ENCODE measurements at regions not wholly inside any gene's neighbourhood (a gene's known extent, or its start where the extent isn't known, plus 50 kb on each side); places are given as distances from the start of the nearest gene placed in this dataset.

DNA sequence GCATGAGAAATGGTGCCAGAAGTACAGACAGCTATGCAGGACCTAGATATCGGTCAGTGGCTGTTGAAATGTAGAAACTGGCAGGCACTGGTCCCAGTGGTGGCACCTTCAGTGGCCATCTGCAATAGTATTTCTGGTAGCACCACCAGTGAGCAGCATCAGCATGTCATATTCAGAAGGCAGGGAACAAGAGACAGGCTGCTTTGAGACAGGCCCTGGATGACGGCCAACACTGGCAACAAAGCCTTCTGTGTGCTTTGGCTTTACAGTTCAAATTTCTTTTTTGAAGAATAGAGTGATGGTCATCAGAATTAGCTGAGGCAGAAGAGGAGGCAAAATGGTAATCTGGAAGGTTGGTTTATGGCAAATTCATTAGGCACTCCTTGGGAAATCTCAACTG lies 273.4 kb upstream of the SLC16A7 start (continued):
- TF ChIP-seq, protein P1, sequence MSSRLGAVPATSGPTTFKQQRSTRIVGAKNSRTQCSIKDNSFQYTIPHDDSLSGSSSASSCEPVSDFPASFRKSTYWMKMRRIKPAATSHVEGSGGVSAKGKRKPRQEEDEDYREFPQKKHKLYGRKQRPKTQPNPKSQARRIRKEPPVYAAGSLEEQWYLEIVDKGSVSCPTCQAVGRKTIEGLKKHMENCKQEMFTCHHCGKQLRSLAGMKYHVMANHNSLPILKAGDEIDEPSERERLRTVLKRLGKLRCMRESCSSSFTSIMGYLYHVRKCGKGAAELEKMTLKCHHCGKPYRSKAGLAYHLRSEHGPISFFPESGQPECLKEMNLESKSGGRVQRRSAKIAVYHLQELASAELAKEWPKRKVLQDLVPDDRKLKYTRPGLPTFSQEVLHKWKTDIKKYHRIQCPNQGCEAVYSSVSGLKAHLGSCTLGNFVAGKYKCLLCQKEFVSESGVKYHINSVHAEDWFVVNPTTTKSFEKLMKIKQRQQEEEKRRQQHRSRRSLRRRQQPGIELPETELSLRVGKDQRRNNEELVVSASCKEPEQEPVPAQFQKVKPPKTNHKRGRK (CRISPR knock-in tag; IDR thresholded peaks at IDR 0.05) = no peak
- TF ChIP-seq ZNF550 (CRISPR knock-in tag; IDR thresholded peaks at IDR 0.05; ENCODE audit: borderline replicate concordance) (no peak), TP53 (CRISPR knock-in tag; conservative IDR thresholded peaks at IDR 0.05) (no peak), ZNF256 (CRISPR knock-in tag; conservative IDR thresholded peaks at IDR 0.05) (no peak), ISL2 (CRISPR knock-in tag; IDR thresholded peaks at IDR 0.05) (no peak), RFXANK (CRISPR knock-in tag; IDR thresholded peaks at IDR 0.05) (no peak), SNAI1 (CRISPR knock-in tag; IDR thresholded peaks at IDR 0.05; ENCODE audit: borderline replicate concordance) (no peak), TRIM24 (CRISPR knock-in tag; IDR thresholded peaks at IDR 0.05) (no peak)

DNA sequence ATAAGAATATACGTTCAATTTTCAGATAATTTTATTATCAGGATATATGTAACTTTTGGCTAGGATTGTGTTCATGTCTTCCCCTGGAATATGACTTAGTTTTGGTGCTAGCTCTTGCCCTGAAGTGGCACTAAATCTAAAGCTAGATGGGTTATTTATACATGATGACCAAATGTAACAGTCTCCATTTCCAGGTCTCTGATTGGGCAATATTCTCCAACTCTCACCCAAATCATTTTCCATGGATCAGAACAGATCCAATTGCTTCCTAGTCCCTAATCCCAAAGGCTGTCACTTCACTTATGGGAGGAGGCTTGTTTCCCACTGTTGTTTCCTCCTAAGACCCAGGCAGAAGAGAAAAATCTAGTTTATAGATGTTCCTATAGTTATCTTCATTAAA lies 274.6 kb upstream of the SLC16A7 start:
- no peak for DNase-seq (ENCODE audit: low spot score)
- Histone ChIP-seq H3K4me2 (ENCODE audit: low read depth, low read length) (no peak overlapping the region), H4K20me1 (ENCODE audit: insufficient read depth, low read length) (no peaks in the 10 kb centered on the region), H3K9ac (ENCODE audit: insufficient read depth, low read depth, low read length) (no peak overlapping the region), H2AFZ (ENCODE audit: low read length) (no peak overlapping the region), H3K4me3 (replicated peaks in 1 of 3; ENCODE audit: insufficient read depth in 1 of 3, low read depth in 2 of 3, low read length in 3 of 3) (no peak overlapping the region), H3K79me2 (ENCODE audit: insufficient read depth, low read length) (no peaks in the 10 kb centered on the region), H3K9me3 (ENCODE audit: low read length) (no peaks in the 10 kb centered on the region), H3K4me1 (ENCODE audit: insufficient read depth, low read length) (no peaks in the 10 kb centered on the region), H3K27ac (ENCODE audit: extremely low read length, insufficient read depth, low read length) (no peak overlapping the region), H3K36me3 (replicated peaks in 1 of 2; ENCODE audit: control insufficient read depth in 1 of 2, insufficient read depth in 2 of 2, low read length in 2 of 2) (no peaks in the 10 kb centered on the region), H3K27me3 (ENCODE audit: control insufficient read depth in 1 of 2, insufficient read depth in 2 of 2, low read length in 2 of 2) (no peaks in the 10 kb centered on the region)
- in situ Hi-C loops (cut with HindIII; ENCODE audit: extremely low pct_ligation_motif_present, low pct_unique_long_range_greater_than_20kb) (no loop called here), intact Hi-C loops (cut with micrococcal nuclease; ENCODE audit: unreplicated experiment) (no loop called here)
- POLR2A ChIA-PET = no interaction called here
- CTCF ChIA-PET (ENCODE audit: low intra/inter-chr PET ratio, low total read pairs) = no interaction called here
- BruUV-seq (replicated peaks) = no TSS peak
- no peak for ATAC-seq
- no peak for FAIRE-seq
- 8% methylated on average over 1 of the region's 1 CpG for WGBS (ENCODE audit: low lambda C conversion rate)
- TF ChIP-seq HOXA3 (CRISPR knock-in tag; IDR thresholded peaks at IDR 0.05) (no peak), EP300 (IDR thresholded peaks at IDR 0.05; ENCODE audit: low read depth in 2 of 2, low read length in 2 of 2) (no peak), EP300 (CRISPR knock-in tag; IDR thresholded peaks at IDR 0.05; ENCODE audit: borderline replicate concordance) (no peak), ZNF747 (CRISPR knock-in tag; IDR thresholded peaks at IDR 0.05; ENCODE audit: borderline replicate concordance) (no peak), NCOR1 (IDR thresholded peaks at IDR 0.05; ENCODE audit: borderline replicate concordance, low read length) (no peak), SRSF1 (optimal IDR thresholded peaks at IDR 0.05; ENCODE audit: low read depth, low read length) (no peak), ZNF451 (CRISPR knock-in tag; IDR thresholded peaks at IDR 0.05) (no peak), ZNF329 (CRISPR knock-in tag; IDR thresholded peaks at IDR 0.05; ENCODE audit: low read depth) (no peak)
- TF ChIP-seq, protein P2, sequence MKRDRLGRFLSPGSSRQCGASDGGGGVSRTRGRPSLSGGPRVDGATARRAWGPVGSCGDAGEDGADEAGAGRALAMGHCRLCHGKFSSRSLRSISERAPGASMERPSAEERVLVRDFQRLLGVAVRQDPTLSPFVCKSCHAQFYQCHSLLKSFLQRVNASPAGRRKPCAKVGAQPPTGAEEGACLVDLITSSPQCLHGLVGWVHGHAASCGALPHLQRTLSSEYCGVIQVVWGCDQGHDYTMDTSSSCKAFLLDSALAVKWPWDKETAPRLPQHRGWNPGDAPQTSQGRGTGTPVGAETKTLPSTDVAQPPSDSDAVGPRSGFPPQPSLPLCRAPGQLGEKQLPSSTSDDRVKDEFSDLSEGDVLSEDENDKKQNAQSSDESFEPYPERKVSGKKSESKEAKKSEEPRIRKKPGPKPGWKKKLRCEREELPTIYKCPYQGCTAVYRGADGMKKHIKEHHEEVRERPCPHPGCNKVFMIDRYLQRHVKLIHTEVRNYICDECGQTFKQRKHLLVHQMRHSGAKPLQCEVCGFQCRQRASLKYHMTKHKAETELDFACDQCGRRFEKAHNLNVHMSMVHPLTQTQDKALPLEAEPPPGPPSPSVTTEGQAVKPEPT (CRISPR knock-in tag; IDR thresholded peaks at IDR 0.05; ENCODE audit: low read depth) = no peak
- TF ChIP-seq, protein P3, sequence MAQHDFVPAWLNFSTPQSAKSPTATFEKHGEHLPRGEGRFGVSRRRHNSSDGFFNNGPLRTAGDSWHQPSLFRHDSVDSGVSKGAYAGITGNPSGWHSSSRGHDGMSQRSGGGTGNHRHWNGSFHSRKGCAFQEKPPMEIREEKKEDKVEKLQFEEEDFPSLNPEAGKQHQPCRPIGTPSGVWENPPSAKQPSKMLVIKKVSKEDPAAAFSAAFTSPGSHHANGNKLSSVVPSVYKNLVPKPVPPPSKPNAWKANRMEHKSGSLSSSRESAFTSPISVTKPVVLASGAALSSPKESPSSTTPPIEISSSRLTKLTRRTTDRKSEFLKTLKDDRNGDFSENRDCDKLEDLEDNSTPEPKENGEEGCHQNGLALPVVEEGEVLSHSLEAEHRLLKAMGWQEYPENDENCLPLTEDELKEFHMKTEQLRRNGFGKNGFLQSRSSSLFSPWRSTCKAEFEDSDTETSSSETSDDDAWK (CRISPR knock-in tag; IDR thresholded peaks at IDR 0.05) = no peak
- TF ChIP-seq, protein P4, sequence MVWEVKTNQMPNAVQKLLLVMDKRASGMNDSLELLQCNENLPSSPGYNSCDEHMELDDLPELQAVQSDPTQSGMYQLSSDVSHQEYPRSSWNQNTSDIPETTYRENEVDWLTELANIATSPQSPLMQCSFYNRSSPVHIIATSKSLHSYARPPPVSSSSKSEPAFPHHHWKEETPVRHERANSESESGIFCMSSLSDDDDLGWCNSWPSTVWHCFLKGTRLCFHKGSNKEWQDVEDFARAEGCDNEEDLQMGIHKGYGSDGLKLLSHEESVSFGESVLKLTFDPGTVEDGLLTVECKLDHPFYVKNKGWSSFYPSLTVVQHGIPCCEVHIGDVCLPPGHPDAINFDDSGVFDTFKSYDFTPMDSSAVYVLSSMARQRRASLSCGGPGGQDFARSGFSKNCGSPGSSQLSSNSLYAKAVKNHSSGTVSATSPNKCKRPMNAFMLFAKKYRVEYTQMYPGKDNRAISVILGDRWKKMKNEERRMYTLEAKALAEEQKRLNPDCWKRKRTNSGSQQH (CRISPR knock-in tag; IDR thresholded peaks at IDR 0.05; ENCODE audit: low read depth) = no peak
- TF ChIP-seq, protein P5, sequence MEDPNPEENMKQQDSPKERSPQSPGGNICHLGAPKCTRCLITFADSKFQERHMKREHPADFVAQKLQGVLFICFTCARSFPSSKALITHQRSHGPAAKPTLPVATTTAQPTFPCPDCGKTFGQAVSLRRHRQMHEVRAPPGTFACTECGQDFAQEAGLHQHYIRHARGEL (CRISPR knock-in tag; IDR thresholded peaks at IDR 0.05) = no peak

Measured in HepG2 (cell line).